GM12873 (cell line): ENCODE measurements at regions not wholly inside any gene's neighbourhood (a gene's known extent, or its start where the extent isn't known, plus 50 kb on each side); places are given as distances from the start of the nearest gene placed in this dataset.

Experiments used
- CTCF ChIP-seq: IDR thresholded peaks from 2 replicates; pipeline ENCODE4 v1.5.1; 2012; ENCODE audit warnings: low read depth, mild to moderate bottlenecking, moderate library complexity, low read length, control low read depth; ENCODE audit not compliant: insufficient read depth; ENCODE audit errors: missing control alignments

- TF ChIP-seq CTCF: no peak
These were observed 69.5 kb upstream of the CLDN14 start for GRCh38 chr21:36549470-36549869.

- no peak for TF ChIP-seq CTCF
These were observed 70.8 kb upstream of the CLDN14 start for GRCh38 chr21:36550761-36551160.

- no peak for TF ChIP-seq CTCF
These were observed 71.4 kb upstream of the CLDN14 start for GRCh38 chr21:36551321-36551720.

- no peak for TF ChIP-seq CTCF
These were observed 72.0 kb upstream of the CLDN14 start for GRCh38 chr21:36551731-36552433.

GRCh38 chr21:36552434-36552785 lies 72.5 kb upstream of the CLDN14 start:
- no peak for TF ChIP-seq CTCF

- TF ChIP-seq CTCF: no peak
These were observed 73.5 kb upstream of the CLDN14 start for GRCh38 chr21:36553406-36553805.

- no peak for TF ChIP-seq CTCF
These were observed 74.7 kb upstream of the CLDN14 start for GRCh38 chr21:36554411-36555157.
